Fibroblast of villous mesenchyme (primary cell): ENCODE measurements at regions not wholly inside any gene's neighbourhood (a gene's known extent, or its start where the extent isn't known, plus 50 kb on each side); places are given as distances from the start of the nearest gene placed in this dataset.

Experiments used
- DNase-seq: peaks from one replicate; pipeline ENCODE4 v3.0.0-alpha.2; 2010; ENCODE audit warnings: low read depth
- H3K4me3 ChIP-seq: 2 replicates; pipeline ENCODE4 v1.5.1; 2011; ENCODE audit warnings: low read depth, mild to moderate bottlenecking, low read length
- TF ChIP-seq, protein P1 (sequence below): IDR thresholded peaks from 2 replicates; pipeline ENCODE4 v1.5.1; 2012; ENCODE audit warnings: low read depth, mild to moderate bottlenecking, low read length; ENCODE audit not compliant: insufficient read depth

DNA sequence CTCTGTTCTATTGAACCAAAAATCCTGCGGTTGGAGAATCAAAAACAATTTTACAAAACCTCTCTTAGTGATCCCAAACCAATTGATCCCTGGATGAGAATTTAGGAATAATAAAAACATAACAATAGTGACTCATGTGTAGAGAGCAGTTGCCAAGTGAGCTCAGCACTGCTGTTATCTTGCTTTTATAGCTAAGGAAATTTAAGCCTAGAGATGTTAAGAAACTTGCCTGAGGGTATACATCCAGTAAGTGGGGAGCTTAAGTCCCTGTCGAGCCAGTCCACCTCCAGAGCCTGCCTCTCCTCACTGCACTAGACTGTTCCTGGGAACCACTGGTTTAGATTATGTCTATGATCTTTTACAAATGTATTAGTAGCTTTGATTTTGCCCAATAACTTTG, 358.4 kb upstream of the LMCD1 start:
- no peak for DNase-seq
- no peak overlapping the region for H3K4me3 ChIP-seq
- TF ChIP-seq, protein P1, sequence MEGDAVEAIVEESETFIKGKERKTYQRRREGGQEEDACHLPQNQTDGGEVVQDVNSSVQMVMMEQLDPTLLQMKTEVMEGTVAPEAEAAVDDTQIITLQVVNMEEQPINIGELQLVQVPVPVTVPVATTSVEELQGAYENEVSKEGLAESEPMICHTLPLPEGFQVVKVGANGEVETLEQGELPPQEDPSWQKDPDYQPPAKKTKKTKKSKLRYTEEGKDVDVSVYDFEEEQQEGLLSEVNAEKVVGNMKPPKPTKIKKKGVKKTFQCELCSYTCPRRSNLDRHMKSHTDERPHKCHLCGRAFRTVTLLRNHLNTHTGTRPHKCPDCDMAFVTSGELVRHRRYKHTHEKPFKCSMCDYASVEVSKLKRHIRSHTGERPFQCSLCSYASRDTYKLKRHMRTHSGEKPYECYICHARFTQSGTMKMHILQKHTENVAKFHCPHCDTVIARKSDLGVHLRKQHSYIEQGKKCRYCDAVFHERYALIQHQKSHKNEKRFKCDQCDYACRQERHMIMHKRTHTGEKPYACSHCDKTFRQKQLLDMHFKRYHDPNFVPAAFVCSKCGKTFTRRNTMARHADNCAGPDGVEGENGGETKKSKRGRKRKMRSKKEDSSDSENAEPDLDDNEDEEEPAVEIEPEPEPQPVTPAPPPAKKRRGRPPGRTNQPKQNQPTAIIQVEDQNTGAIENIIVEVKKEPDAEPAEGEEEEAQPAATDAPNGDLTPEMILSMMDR = no peak

DNA sequence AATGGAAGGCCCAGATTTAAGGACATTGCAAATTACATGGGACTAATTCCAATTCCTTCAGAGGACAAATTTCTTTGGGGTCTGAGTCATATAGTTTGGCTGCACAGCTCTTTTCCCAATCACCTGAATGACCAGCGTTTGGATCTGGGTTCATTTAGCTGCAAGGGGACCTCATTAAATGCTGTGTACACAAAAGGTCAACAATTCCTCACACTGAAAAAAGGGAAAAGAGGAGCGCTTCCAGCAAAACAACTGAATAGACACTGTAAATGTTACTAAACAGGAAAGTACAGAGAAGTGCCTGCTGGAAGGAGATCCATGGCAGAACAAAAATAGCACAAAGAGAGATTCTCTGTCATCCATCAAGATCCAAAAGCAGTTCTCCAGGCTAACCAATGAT, 356.0 kb upstream of the LMCD1 start:
- no peak for DNase-seq
- no peak overlapping the region for H3K4me3 ChIP-seq
- TF ChIP-seq, protein P1 = no peak

DNA sequence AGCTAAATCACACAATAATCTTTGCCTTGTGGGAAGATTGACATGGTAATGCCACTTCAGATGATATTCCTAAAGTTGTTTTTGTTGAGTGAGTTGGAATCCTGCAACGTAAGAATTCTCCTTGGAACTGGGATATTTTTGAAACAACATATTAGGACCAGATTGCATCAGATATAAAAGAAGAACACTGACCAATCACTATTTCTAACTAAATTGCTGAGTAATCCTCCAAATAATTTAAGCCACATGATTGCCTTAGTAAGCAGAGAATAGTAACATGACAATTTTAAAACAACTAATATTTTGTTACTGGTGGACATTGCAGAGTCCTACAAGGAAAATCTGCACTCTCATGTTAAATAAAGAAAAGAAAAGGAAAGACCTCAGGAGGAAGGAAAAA, 353.9 kb upstream of the LMCD1 start:
- no peak for DNase-seq
- H3K4me3 ChIP-seq = no peak overlapping the region
- TF ChIP-seq, protein P1 = no peak

DNA sequence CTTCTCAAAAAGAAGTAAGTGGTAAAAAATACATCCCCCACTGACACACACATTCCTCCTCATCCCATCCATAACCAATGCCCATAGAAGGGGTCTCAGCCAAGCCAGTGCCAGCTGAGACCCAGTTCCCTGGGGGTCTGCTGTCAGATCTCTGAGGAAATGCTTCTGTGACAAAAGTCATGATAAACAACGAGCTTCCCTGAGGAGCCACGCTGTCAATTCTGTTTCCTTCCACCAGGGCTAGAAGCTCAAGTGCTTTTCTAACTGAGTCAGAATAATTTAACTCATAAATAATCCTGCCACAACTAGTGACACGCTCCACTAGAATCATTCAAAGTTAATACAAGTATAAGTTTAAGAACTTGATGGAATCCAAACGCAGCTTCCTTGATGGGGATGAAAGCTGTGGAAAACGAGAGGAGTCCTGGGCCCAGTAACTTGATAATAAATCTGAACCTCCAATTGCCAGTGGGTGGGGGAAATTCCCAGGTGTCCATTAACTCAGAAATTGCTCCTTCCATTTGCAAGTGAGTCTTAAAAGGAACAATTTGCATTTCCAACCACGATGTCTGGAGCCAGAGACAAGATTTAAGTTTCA, 348.7 kb upstream of the LMCD1 start:
- TF ChIP-seq, protein P1 = no peak
- DNase-seq = no peak
- H3K4me3 ChIP-seq = no peak overlapping the region

DNA sequence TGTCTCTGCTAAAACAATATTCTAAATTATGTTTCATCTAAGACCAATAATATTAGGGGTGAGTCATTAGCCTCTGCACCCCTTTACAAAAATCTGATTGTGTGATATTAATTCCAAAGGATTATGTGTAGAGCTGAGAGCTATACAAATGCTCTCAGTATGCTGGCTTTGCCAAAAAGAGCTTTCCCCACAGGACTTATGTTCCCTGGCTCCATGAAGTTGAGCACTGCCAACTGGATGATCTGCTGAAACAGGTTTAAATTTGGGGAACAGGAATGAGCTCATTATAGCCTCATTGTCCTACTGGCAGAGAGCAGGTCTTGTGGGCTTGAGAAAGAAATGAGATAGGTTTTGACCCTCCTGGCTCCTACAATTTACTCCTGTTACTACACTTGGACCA, 347.8 kb upstream of the LMCD1 start:
- DNase-seq = no peak
- no peak overlapping the region for H3K4me3 ChIP-seq
- TF ChIP-seq, protein P1 = no peak

DNA sequence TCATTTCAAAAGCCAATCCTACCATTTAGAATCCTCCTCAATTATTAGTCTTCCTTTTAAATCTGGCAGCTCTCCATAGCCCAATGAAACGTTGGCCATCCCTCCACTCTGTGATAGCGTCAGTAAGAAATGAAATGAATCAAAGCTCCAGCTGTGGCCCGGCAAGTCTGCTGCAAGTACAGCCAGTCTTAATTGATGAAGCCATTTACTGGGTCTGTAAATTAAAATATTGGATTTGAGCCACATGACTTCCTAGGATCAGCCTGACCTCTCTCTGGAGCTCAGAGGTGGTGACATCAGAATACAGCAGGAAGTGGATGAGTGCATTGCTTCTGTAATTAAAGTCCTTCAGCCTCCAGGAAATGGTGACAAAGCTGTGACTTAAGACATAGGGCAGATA, 347.0 kb upstream of the LMCD1 start:
- TF ChIP-seq, protein P1 = no peak
- no peak for DNase-seq
- no peak overlapping the region for H3K4me3 ChIP-seq

DNA sequence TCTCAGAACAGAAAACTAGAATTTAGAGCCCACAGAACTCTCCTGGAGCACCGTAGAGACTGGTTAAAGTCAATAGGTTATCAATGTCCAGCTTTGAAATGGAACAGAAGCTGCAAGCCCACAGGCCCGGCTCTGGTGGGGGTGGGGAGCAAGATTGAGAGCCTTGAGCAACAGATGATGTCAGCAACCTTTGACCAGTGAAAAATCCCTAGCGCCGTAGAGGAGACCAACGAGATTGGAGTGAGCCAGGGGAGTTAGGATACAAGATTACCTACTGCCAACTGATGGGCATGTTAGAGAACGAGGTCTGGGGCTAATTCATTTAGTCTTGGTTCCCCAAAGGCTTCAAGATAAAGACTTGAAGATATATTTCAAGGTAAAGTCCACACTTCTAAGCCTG, 345.5 kb upstream of the LMCD1 start:
- no peak overlapping the region for H3K4me3 ChIP-seq
- DNase-seq = no peak
- TF ChIP-seq, protein P1 = no peak
